Heart left ventricle (tissue), 16 donors: ENCODE measurements at regions not wholly inside any gene's neighbourhood (a gene's known extent, or its start where the extent isn't known, plus 50 kb on each side); places are given as distances from the start of the nearest gene placed in this dataset.

Experiments used
- ATAC-seq, 4 donors: fragments of 200-7000 bp; cut with Tn5 transposase; one replicate each; pipeline ENCODE4 v1.9.1; 2020 to 2022; ENCODE audit warnings: moderate library complexity in 4 of 4, mild to moderate bottlenecking in 3 of 4, moderate number of reproducible peaks in 1 of 4
- DNase-seq, 5 donors: peaks; one replicate each; pipeline ENCODE4 v3.0.0-alpha.2; 2020
- H3K27ac ChIP-seq, 12 donors: fragments of 200-600 bp; sonication (generic) in 4 of 12; one replicate each; pipeline versions ENCODE4 v1.5.0 to v1.8.0; 2016 to 2022; ENCODE audit warnings: mild to moderate bottlenecking in 2 of 12
- H3K27me3 ChIP-seq, 9 donors: fragments of 200-600 bp; sonication (generic) in 2 of 9; one replicate each; pipeline versions ENCODE4 v1.5.1 to v1.8.0; 2016 to 2022; ENCODE audit warnings: mild to moderate bottlenecking in 3 of 9
- H3K36me3 ChIP-seq, 9 donors: fragments of 200-600 bp; sonication (generic) in 2 of 9; one replicate each; pipeline versions ENCODE4 v1.5.0 to v1.8.0; 2018 to 2022; ENCODE audit warnings: mild to moderate bottlenecking in 2 of 9
- H3K4me1 ChIP-seq, 12 donors: fragments of 200-600 bp; sonication (generic) in 4 of 12; one replicate each; pipeline versions ENCODE4 v1.5.0 to v1.8.0; 2016 to 2022; ENCODE audit warnings: mild to moderate bottlenecking in 3 of 12
- H3K4me3 ChIP-seq, 12 donors: fragments of 200-600 bp; sonication (generic) in 4 of 12; one replicate each; pipeline versions ENCODE4 v1.5.0 to v1.8.0; 2017 to 2022; ENCODE audit warnings: mild to moderate bottlenecking in 9 of 12, moderate library complexity in 4 of 12
- H3K9me3 ChIP-seq, 12 donors: fragments of 200-600 bp; sonication (generic) in 4 of 12; one replicate each; pipeline versions ENCODE4 v1.5.0 to v1.8.0; 2016 to 2022; ENCODE audit warnings: mild to moderate bottlenecking in 1 of 12
- POLR2A ChIP-seq, 2 donors: fragments of 450-650 bp; IDR thresholded peaks; one replicate each; pipeline ENCODE4 v1.6.1; 2017; ENCODE audit warnings: antibody characterized with exemption in 2 of 2, mild to moderate bottlenecking in 2 of 2, moderate library complexity in 2 of 2
- WGBS, 4 donors: extraction: QIAGEN DNeasy Blood & Tissue Kit in 2 of 4; methylation state at CpG; one replicate each; pipeline versions ENCODE4 v1.1.5 to v1.1.7; 2013 to 2018; 5-methylcytosine and 5-hydroxymethylcytosine counted together
- intact Hi-C, 10 donors: fragments of 100-400 bp; cut with DNase I; formaldehyde crosslinking; loops; one replicate each; pipeline versions ENCODE4 v1.11.1 to v1.14.2; 2022
- TF ChIP-seq, protein P1 (sequence below), 12 donors: fragments of 200-600 bp; sonication (generic) in 4 of 12; IDR thresholded peaks; one replicate each; pipeline versions ENCODE4 v1.5.0 to v1.8.0; 2018 to 2022; ENCODE audit warnings: antibody characterized with exemption in 12 of 12, mild to moderate bottlenecking in 5 of 12
- donor health status: ischemic (EF 13 %, LVEDD 7.1; RV severe dilation, severe dysfunction).
- donor health status: healthy with polysubstance abuse.
- donor health status: DM: no; HTN: yes; CAD: no.
- donor health status: DM: no; HTN: no; CAD: no.
- donor health status: ischemic (EF 25% LVEDD 6.9; RV normal size, moderate dysfunction).
- donor health status: ischemic (EF 25% LVEDD 5.7; RV mildly dilated, moderate dysfunction).
- donor health status: healthy.
- donor health status: DM: yes; HTN: yes; CAD: no.
- donor health status: ischemic (EF 35%, LVEDD 5.7; RV mildly dilated, moderate dysfunction).
- donor health status: nonischemic (EF 11% LVEDD 7.7; RV severe dilation, severe dysfunction).
- donor health status: DM: yes; HTN: yes; CAD: no.
- donor health status: PGD.
- donor health status: ischemic (EF 29% LVEDD 5.4; RV normal size, mild dysfunction).
- donor health status: nonischemic (EF 23%, LVEDD 6.1; RV moderate dilation, normal function).

DNA sequence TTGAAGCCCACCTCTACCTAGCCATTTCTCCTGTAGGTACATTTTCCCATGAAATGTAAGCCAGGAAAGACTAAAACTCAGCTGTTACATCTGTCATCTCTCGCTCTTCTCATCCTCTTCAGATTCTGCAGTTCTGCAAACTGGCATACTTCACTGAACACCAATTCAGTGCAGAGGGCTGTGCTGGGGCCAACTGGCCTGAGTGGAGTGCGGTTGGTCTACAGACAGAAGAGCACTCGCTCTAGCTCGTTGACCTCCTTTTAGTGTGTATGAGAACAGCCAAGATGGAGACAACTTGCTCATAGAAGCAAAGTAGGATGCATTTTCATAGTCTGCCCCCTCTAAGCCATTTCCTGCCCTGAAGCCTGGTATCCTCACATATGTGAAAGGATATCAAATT is 862.6 kb downstream of the BCL11A start:
- ATAC-seq (peak in 3 of 4 donors; percentile 36 to 66 (median 39)), DNase-seq (no peak)
- intact Hi-C loops = no loop called here
- Histone ChIP-seq H3K4me1 (no peaks in the 10 kb centered on the region), H3K27me3 (no peaks in the 10 kb centered on the region), H3K9me3 (peaks cover 0 to 12% (median 7%) of the 10 kb centered on the region in 12 donors), H3K27ac (no peak overlapping the region), H3K36me3 (no peaks in the 10 kb centered on the region), H3K4me3 (no peak overlapping the region)
- TF ChIP-seq POLR2A (IDR thresholded peaks at IDR 0.05) = no peak
- TF ChIP-seq, protein P1, sequence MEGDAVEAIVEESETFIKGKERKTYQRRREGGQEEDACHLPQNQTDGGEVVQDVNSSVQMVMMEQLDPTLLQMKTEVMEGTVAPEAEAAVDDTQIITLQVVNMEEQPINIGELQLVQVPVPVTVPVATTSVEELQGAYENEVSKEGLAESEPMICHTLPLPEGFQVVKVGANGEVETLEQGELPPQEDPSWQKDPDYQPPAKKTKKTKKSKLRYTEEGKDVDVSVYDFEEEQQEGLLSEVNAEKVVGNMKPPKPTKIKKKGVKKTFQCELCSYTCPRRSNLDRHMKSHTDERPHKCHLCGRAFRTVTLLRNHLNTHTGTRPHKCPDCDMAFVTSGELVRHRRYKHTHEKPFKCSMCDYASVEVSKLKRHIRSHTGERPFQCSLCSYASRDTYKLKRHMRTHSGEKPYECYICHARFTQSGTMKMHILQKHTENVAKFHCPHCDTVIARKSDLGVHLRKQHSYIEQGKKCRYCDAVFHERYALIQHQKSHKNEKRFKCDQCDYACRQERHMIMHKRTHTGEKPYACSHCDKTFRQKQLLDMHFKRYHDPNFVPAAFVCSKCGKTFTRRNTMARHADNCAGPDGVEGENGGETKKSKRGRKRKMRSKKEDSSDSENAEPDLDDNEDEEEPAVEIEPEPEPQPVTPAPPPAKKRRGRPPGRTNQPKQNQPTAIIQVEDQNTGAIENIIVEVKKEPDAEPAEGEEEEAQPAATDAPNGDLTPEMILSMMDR (IDR thresholded peaks at IDR 0.05) = no peak
- 64 to 76% (median 68%) methylated on average over 4 of the region's 4 CpGs for WGBS, 4 donors

- H3K36me3 ChIP-seq = no peaks in the 10 kb centered on the region
- H3K4me1 ChIP-seq = no peaks in the 10 kb centered on the region
- 66 to 75% (median 69%) methylated on average over 1 of the region's 1 CpG for WGBS, 4 donors
- ATAC-seq (no peak), DNase-seq (no peak)
- peaks cover 0 to 24% (median 0%) of the 10 kb centered on the region in 12 donors for H3K9me3 ChIP-seq
- H3K27ac ChIP-seq = no peak overlapping the region
- no peaks in the 10 kb centered on the region for H3K27me3 ChIP-seq
- H3K4me3 ChIP-seq = no peak overlapping the region
- TF ChIP-seq, protein P1 (IDR thresholded peaks at IDR 0.05) = no peak
- TF ChIP-seq POLR2A (IDR thresholded peaks at IDR 0.05) = no peak
- intact Hi-C loops = no loop called here
Measured at GRCh38 chr2:59684771-59685166, 868.7 kb downstream of the BCL11A start.

GRCh38 chr2:59684116-59684770 is 869.2 kb downstream of the BCL11A start:
- intact Hi-C loops = no loop called here
- Histone ChIP-seq H3K4me3 (no peak overlapping the region), H3K36me3 (no peaks in the 10 kb centered on the region), H3K27me3 (no peaks in the 10 kb centered on the region), H3K9me3 (peaks cover 0 to 24% (median 0%) of the 10 kb centered on the region in 12 donors), H3K4me1 (no peaks in the 10 kb centered on the region), H3K27ac (no peak overlapping the region)
- no peak for TF ChIP-seq POLR2A (IDR thresholded peaks at IDR 0.05)
- TF ChIP-seq, protein P1 (IDR thresholded peaks at IDR 0.05) = no peak
- ATAC-seq (no peak), DNase-seq (no peak)
- WGBS, 4 donors = 47 to 60% (median 53%) methylated on average over 4 of the region's 4 CpGs

GRCh38 chr2:59680863-59681262 is 872.6 kb downstream of the BCL11A start:
- no peaks in the 10 kb centered on the region for H3K27me3 ChIP-seq
- H3K27ac ChIP-seq = no peak overlapping the region
- 93 to 100% (median 96%) methylated on average over 1 of the region's 1 CpG for WGBS, 4 donors
- DNase-seq = peak in 2 of 5 donors; percentile 30 to 42
- H3K4me1 ChIP-seq = no peaks in the 10 kb centered on the region
- peak; percentile 59 to 78 (median 68) for ATAC-seq
- intact Hi-C loops = no loop called here
- H3K36me3 ChIP-seq = no peaks in the 10 kb centered on the region
- no peak for TF ChIP-seq POLR2A (IDR thresholded peaks at IDR 0.05)
- TF ChIP-seq, protein P1 (IDR thresholded peaks at IDR 0.05) = no peak
- H3K4me3 ChIP-seq = no peak overlapping the region
- peaks cover 0 to 24% (median 0%) of the 10 kb centered on the region in 12 donors for H3K9me3 ChIP-seq
